ENCODE measurements at regions not wholly inside any gene's neighbourhood (a gene's known extent, or its start where the extent isn't known, plus 50 kb on each side); places are given as distances from the start of the nearest gene placed in this dataset.

GRCh38 chr2:6206882-6207281, 514.7 kb downstream of the SOX11 start:
- DNase-seq (ENCODE audit: low read depth) = no peak

GRCh38 chr2:6211236-6211635, 519.1 kb downstream of the SOX11 start:
- no peak for DNase-seq (ENCODE audit: low read depth)

- DNase-seq (ENCODE audit: low read depth) = no peak
Measured at GRCh38 chr2:6212491-6212890, 520.3 kb downstream of the SOX11 start.

- DNase-seq (ENCODE audit: low read depth) = no peak
Measured at GRCh38 chr2:6213056-6213780, 521.0 kb downstream of the SOX11 start.

GRCh38 chr2:6214471-6214870, 522.3 kb downstream of the SOX11 start:
- no peak for DNase-seq (ENCODE audit: low read depth)

GRCh38 chr2:6215053-6215452, 522.9 kb downstream of the SOX11 start:
- DNase-seq (ENCODE audit: low read depth) = no peak

GRCh38 chr2:6216234-6216633, 524.0 kb downstream of the SOX11 start:
- DNase-seq (ENCODE audit: low read depth) = no peak

- no peak for DNase-seq (ENCODE audit: low read depth)
Measured at GRCh38 chr2:6218926-6219325, 526.7 kb downstream of the SOX11 start.

- DNase-seq (ENCODE audit: low read depth) = no peak
Measured at GRCh38 chr2:6219906-6220305, 527.7 kb downstream of the SOX11 start.

- DNase-seq (ENCODE audit: low read depth) = no peak
Measured at GRCh38 chr2:6222296-6222695, 530.1 kb downstream of the SOX11 start.

GRCh38 chr2:6224267-6224666, 532.1 kb downstream of the SOX11 start:
- DNase-seq (ENCODE audit: low read depth) = no peak

GRCh38 chr2:6228251-6228650, 536.1 kb downstream of the SOX11 start:
- no peak for DNase-seq (ENCODE audit: low read depth)

- no peak for DNase-seq (ENCODE audit: low read depth)
Measured at GRCh38 chr2:6231166-6231565, 539.0 kb downstream of the SOX11 start.

GRCh38 chr2:6233993-6234392, 541.8 kb downstream of the SOX11 start:
- no peak for DNase-seq (ENCODE audit: low read depth)

GRCh38 chr2:6234702-6235101, 542.5 kb downstream of the SOX11 start:
- no peak for DNase-seq (ENCODE audit: low read depth)

- DNase-seq (ENCODE audit: low read depth) = no peak
Measured at GRCh38 chr2:6236317-6236716, 544.1 kb downstream of the SOX11 start.

GRCh38 chr2:6237039-6237660, 545.0 kb downstream of the SOX11 start:
- DNase-seq (ENCODE audit: low read depth) = no peak

GRCh38 chr2:6249557-6249956, 557.4 kb downstream of the SOX11 start:
- no peak for DNase-seq (ENCODE audit: low read depth)

GRCh38 chr2:6254441-6254840, 562.3 kb downstream of the SOX11 start:
- DNase-seq (ENCODE audit: low read depth) = no peak

GRCh38 chr2:6264198-6264597, 572.0 kb downstream of the SOX11 start:
- DNase-seq (ENCODE audit: low read depth) = no peak

- no peak for DNase-seq (ENCODE audit: low read depth)
Measured at GRCh38 chr2:6281524-6281923, 584.2 kb downstream of the CMPK2 start.

- no peak for DNase-seq (ENCODE audit: low read depth)
Measured at GRCh38 chr2:6283259-6283658, 582.4 kb downstream of the CMPK2 start.

- DNase-seq (ENCODE audit: low read depth) = no peak
Measured at GRCh38 chr2:6287406-6287805, 578.3 kb downstream of the CMPK2 start.

- no peak for DNase-seq (ENCODE audit: low read depth)
Measured at GRCh38 chr2:6288791-6289190, 576.9 kb downstream of the CMPK2 start.
